Vagina (tissue), 2 donors: ENCODE measurements at regions not wholly inside any gene's neighbourhood (a gene's known extent, or its start where the extent isn't known, plus 50 kb on each side); places are given as distances from the start of the nearest gene placed in this dataset.

Experiments
- POLR2AphosphoS5 ChIP-seq, 2 donors: sonication (generic); formaldehyde crosslinking; IDR thresholded peaks; one replicate each; pipeline ENCODE4 v1.9.0; 2017; ENCODE audit warnings: antibody characterized with exemption in 2 of 2, mild to moderate bottlenecking in 2 of 2, low read depth in 1 of 2; ENCODE audit not compliant: insufficient read depth in 1 of 2
- TF ChIP-seq, protein P1 (sequence below), 3 experiments: fragments of 450-650 bp in 2 of 3; fragments of 200-600 bp in 1 of 3; sonication (generic) in 1 of 3; IDR thresholded peaks; one replicate each; pipeline ENCODE4 v1.5.1; 2017 to 2019; ENCODE audit warnings: antibody characterized with exemption in 3 of 3, mild to moderate bottlenecking in 2 of 3, moderate library complexity in 2 of 3

GRCh38 chr15:95468820-95469219, 861.7 kb upstream of the NR2F2 start:
- TF ChIP-seq, protein P1, sequence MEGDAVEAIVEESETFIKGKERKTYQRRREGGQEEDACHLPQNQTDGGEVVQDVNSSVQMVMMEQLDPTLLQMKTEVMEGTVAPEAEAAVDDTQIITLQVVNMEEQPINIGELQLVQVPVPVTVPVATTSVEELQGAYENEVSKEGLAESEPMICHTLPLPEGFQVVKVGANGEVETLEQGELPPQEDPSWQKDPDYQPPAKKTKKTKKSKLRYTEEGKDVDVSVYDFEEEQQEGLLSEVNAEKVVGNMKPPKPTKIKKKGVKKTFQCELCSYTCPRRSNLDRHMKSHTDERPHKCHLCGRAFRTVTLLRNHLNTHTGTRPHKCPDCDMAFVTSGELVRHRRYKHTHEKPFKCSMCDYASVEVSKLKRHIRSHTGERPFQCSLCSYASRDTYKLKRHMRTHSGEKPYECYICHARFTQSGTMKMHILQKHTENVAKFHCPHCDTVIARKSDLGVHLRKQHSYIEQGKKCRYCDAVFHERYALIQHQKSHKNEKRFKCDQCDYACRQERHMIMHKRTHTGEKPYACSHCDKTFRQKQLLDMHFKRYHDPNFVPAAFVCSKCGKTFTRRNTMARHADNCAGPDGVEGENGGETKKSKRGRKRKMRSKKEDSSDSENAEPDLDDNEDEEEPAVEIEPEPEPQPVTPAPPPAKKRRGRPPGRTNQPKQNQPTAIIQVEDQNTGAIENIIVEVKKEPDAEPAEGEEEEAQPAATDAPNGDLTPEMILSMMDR (IDR thresholded peaks at IDR 0.05), result no peak
- no peak for TF ChIP-seq POLR2AphosphoS5 (IDR thresholded peaks at IDR 0.05; ENCODE audit: insufficient read depth in 1 of 2, low read depth in 1 of 2)
